SU-DHL-6 (cell line): ENCODE measurements at regions not wholly inside any gene's neighbourhood (a gene's known extent, or its start where the extent isn't known, plus 50 kb on each side); places are given as distances from the start of the nearest gene placed in this dataset.

Experiments used
- EZH2phosphoT487 ChIP-seq: fragments of 200-600 bp; sonication (generic), shearing (Covaris generic); conservative IDR thresholded peaks from 2 replicates; pipeline ENCODE4 v1.6.1; 2018; ENCODE audit warnings: mild to moderate bottlenecking, antibody characterized with exemption, low read length, moderate library complexity, mixed read lengths
- TF ChIP-seq, protein P1 (sequence below): fragments of 200-600 bp; sonication (generic); IDR thresholded peaks from one replicate; pipeline ENCODE4 v1.5.1; 2017; ENCODE audit warnings: antibody characterized with exemption, mild to moderate bottlenecking, low read length, moderate library complexity; ENCODE audit not compliant: insufficient read depth, poor library complexity, severe bottlenecking

DNA sequence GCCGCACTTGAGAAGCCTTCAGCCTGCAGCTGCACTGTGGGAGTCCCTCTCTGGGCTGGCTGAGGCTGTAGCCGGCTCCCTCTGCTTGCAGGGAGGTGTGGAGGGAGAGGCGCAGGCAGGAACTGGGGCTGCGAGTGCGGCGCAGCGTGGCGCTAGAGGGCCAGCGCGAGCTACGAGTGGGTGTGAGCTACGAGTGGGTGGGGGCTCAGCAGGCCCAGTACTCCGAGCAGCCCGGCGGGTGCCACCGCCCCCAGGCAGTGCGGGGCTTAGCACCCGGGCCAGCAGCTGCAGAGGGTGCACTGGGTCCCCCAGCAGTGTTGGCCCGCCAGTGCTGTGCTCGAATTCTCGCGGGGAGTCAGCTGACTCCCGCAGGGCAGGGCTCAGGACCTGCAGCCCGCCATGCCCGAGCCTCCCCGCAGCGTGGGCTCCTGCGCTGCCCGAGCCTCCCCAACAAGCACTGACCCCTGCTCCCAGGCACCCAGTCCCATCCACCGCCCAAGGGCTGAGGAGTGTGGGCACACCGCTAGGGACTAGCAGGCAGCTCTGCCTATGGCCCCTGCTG, 1620.1 kb downstream of the BRINP3 start:
- TF ChIP-seq, protein P1, sequence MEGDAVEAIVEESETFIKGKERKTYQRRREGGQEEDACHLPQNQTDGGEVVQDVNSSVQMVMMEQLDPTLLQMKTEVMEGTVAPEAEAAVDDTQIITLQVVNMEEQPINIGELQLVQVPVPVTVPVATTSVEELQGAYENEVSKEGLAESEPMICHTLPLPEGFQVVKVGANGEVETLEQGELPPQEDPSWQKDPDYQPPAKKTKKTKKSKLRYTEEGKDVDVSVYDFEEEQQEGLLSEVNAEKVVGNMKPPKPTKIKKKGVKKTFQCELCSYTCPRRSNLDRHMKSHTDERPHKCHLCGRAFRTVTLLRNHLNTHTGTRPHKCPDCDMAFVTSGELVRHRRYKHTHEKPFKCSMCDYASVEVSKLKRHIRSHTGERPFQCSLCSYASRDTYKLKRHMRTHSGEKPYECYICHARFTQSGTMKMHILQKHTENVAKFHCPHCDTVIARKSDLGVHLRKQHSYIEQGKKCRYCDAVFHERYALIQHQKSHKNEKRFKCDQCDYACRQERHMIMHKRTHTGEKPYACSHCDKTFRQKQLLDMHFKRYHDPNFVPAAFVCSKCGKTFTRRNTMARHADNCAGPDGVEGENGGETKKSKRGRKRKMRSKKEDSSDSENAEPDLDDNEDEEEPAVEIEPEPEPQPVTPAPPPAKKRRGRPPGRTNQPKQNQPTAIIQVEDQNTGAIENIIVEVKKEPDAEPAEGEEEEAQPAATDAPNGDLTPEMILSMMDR: no peak
- no peak for TF ChIP-seq EZH2phosphoT487
